ENCODE measurements at regions not wholly inside any gene's neighbourhood (a gene's known extent, or its start where the extent isn't known, plus 50 kb on each side); places are given as distances from the start of the nearest gene placed in this dataset.

GRCh38 chr17:15885770-15886169, 59.2 kb upstream of the ADORA2B start:
- Mint-ChIP-seq H3K36me3 (ENCODE audit: low read depth, unreplicated experiment) (no peaks in the 10 kb centered on the region), H3K4me1 (ENCODE audit: low read depth, unreplicated experiment) (no peaks in the 10 kb centered on the region), H3K9me3 (ENCODE audit: unreplicated experiment) (no peaks in the 10 kb centered on the region), H3K27ac (ENCODE audit: unreplicated experiment) (no peak overlapping the region), H3K4me3 (ENCODE audit: unreplicated experiment) (no peak overlapping the region), H3K27me3 (ENCODE audit: low read depth, unreplicated experiment) (no peaks in the 10 kb centered on the region)
- H3K27me3 ChIP-seq (ENCODE audit: insufficient read depth, low read length) = no peaks in the 10 kb centered on the region
- no peaks in the 10 kb centered on the region for H3K36me3 ChIP-seq (ENCODE audit: insufficient read depth, low read length)
- no peak overlapping the region for H3K27ac ChIP-seq (ENCODE audit: low read depth, low read length)
- DNase-seq (ENCODE audit: low read depth) (peak; percentile 30), FAIRE-seq (peak; percentile 23)
- no peak overlapping the region for H3K4me3 ChIP-seq (ENCODE audit: insufficient read depth, low read depth, low read length)
- no peak overlapping the region for H2AFZ ChIP-seq (ENCODE audit: low read depth, low read length)
- H3K9ac ChIP-seq (ENCODE audit: low read length) = no peak overlapping the region
- H4K20me1 ChIP-seq (ENCODE audit: insufficient read depth, low read length) = no peaks in the 10 kb centered on the region
- no peaks in the 10 kb centered on the region for H3K9me3 ChIP-seq (ENCODE audit: insufficient read depth, low read depth, low read length)
- H3K79me2 ChIP-seq (ENCODE audit: insufficient read depth, low read length) = no peaks in the 10 kb centered on the region
- H3K4me2 ChIP-seq (ENCODE audit: low read length) = no peak overlapping the region
- H3K4me1 ChIP-seq (ENCODE audit: insufficient read depth, low read length) = peaks cover 2% of the 10 kb centered on the region
- TF ChIP-seq, protein P1, sequence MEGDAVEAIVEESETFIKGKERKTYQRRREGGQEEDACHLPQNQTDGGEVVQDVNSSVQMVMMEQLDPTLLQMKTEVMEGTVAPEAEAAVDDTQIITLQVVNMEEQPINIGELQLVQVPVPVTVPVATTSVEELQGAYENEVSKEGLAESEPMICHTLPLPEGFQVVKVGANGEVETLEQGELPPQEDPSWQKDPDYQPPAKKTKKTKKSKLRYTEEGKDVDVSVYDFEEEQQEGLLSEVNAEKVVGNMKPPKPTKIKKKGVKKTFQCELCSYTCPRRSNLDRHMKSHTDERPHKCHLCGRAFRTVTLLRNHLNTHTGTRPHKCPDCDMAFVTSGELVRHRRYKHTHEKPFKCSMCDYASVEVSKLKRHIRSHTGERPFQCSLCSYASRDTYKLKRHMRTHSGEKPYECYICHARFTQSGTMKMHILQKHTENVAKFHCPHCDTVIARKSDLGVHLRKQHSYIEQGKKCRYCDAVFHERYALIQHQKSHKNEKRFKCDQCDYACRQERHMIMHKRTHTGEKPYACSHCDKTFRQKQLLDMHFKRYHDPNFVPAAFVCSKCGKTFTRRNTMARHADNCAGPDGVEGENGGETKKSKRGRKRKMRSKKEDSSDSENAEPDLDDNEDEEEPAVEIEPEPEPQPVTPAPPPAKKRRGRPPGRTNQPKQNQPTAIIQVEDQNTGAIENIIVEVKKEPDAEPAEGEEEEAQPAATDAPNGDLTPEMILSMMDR (IDR thresholded peaks at IDR 0.05; ENCODE audit: insufficient read depth, low read depth, low read length) = no peak
- TF ChIP-seq EZH2 (IDR thresholded peaks at IDR 0.05; ENCODE audit: insufficient read depth, low read length) = no peak

- Histone ChIP-seq H3K9ac (ENCODE audit: low read length) (no peak overlapping the region), H3K36me3 (ENCODE audit: insufficient read depth, low read length) (no peaks in the 10 kb centered on the region), H4K20me1 (ENCODE audit: insufficient read depth, low read length) (no peaks in the 10 kb centered on the region), H3K4me1 (ENCODE audit: insufficient read depth, low read length) (peaks cover 2% of the 10 kb centered on the region), H3K27ac (ENCODE audit: low read depth, low read length) (no peak overlapping the region), H3K9me3 (ENCODE audit: insufficient read depth, low read depth, low read length) (no peaks in the 10 kb centered on the region), H3K4me3 (ENCODE audit: insufficient read depth, low read depth, low read length) (no peak overlapping the region), H2AFZ (ENCODE audit: low read depth, low read length) (no peak overlapping the region), H3K27me3 (ENCODE audit: insufficient read depth, low read length) (no peaks in the 10 kb centered on the region), H3K4me2 (ENCODE audit: low read length) (no peak overlapping the region), H3K79me2 (ENCODE audit: insufficient read depth, low read length) (no peaks in the 10 kb centered on the region)
- DNase-seq (ENCODE audit: low read depth) = no peak
- Mint-ChIP-seq H3K9me3 (ENCODE audit: unreplicated experiment) (no peaks in the 10 kb centered on the region), H3K4me3 (ENCODE audit: unreplicated experiment) (no peak overlapping the region), H3K27ac (ENCODE audit: unreplicated experiment) (no peak overlapping the region), H3K27me3 (ENCODE audit: low read depth, unreplicated experiment) (no peaks in the 10 kb centered on the region), H3K4me1 (ENCODE audit: low read depth, unreplicated experiment) (no peaks in the 10 kb centered on the region), H3K36me3 (ENCODE audit: low read depth, unreplicated experiment) (no peaks in the 10 kb centered on the region)
- no peak for TF ChIP-seq EZH2 (IDR thresholded peaks at IDR 0.05; ENCODE audit: insufficient read depth, low read length)
- TF ChIP-seq, protein P1 (IDR thresholded peaks at IDR 0.05; ENCODE audit: insufficient read depth, low read depth, low read length) = no peak
- FAIRE-seq = no peak
These were observed 58.7 kb upstream of the ADORA2B start for GRCh38 chr17:15886221-15886620.

DNA sequence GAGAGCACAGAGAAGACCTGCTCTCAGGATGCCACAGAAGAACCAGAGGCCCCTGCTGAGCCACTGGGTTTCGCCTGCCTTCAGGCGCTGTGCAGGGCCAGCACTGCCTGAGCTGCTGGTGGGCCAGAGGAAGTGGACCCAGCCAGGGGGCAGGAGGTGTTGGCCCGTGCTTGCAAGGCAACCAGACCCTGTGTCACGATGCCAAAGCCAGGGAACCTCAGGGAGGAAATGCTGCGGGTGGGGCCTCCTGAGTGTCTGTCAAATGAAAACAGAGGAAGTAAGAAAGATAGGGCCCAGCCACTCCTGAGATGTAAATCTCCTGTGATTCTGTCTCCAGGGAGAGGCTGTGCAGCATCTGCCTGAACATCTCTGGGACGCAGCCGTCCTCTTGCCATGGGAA, 58.1 kb upstream of the ADORA2B start:
- H4K20me1 ChIP-seq (ENCODE audit: insufficient read depth, low read length) = no peaks in the 10 kb centered on the region
- no peak for FAIRE-seq
- no peaks in the 10 kb centered on the region for H3K36me3 ChIP-seq (ENCODE audit: insufficient read depth, low read length)
- Mint-ChIP-seq H3K4me1 (ENCODE audit: low read depth, unreplicated experiment) (no peaks in the 10 kb centered on the region), H3K9me3 (ENCODE audit: unreplicated experiment) (no peaks in the 10 kb centered on the region), H3K27ac (ENCODE audit: unreplicated experiment) (no peak overlapping the region), H3K27me3 (ENCODE audit: low read depth, unreplicated experiment) (no peaks in the 10 kb centered on the region), H3K4me3 (ENCODE audit: unreplicated experiment) (no peak overlapping the region), H3K36me3 (ENCODE audit: low read depth, unreplicated experiment) (no peaks in the 10 kb centered on the region)
- peaks cover 2% of the 10 kb centered on the region for H3K4me1 ChIP-seq (ENCODE audit: insufficient read depth, low read length)
- H3K27ac ChIP-seq (ENCODE audit: low read depth, low read length) = no peak overlapping the region
- DNase-seq (ENCODE audit: low read depth) = no peak
- H2AFZ ChIP-seq (ENCODE audit: low read depth, low read length) = no peak overlapping the region
- no peaks in the 10 kb centered on the region for H3K9me3 ChIP-seq (ENCODE audit: insufficient read depth, low read depth, low read length)
- no peak overlapping the region for H3K9ac ChIP-seq (ENCODE audit: low read length)
- no peak overlapping the region for H3K4me2 ChIP-seq (ENCODE audit: low read length)
- H3K79me2 ChIP-seq (ENCODE audit: insufficient read depth, low read length) = no peaks in the 10 kb centered on the region
- no peaks in the 10 kb centered on the region for H3K27me3 ChIP-seq (ENCODE audit: insufficient read depth, low read length)
- no peak overlapping the region for H3K4me3 ChIP-seq (ENCODE audit: insufficient read depth, low read depth, low read length)
- no peak for TF ChIP-seq EZH2 (IDR thresholded peaks at IDR 0.05; ENCODE audit: insufficient read depth, low read length)
- TF ChIP-seq, protein P1 (IDR thresholded peaks at IDR 0.05; ENCODE audit: insufficient read depth, low read depth, low read length) = no peak
